Suppressor macrophage (primary cell): ENCODE measurements at regions not wholly inside any gene's neighbourhood (a gene's known extent, or its start where the extent isn't known, plus 50 kb on each side); places are given as distances from the start of the nearest gene placed in this dataset.

Experiments
- DNase-seq, 4 experiments: peaks; one replicate each; pipeline ENCODE4 v3.0.0-alpha.2; 2020 to 2022

DNA sequence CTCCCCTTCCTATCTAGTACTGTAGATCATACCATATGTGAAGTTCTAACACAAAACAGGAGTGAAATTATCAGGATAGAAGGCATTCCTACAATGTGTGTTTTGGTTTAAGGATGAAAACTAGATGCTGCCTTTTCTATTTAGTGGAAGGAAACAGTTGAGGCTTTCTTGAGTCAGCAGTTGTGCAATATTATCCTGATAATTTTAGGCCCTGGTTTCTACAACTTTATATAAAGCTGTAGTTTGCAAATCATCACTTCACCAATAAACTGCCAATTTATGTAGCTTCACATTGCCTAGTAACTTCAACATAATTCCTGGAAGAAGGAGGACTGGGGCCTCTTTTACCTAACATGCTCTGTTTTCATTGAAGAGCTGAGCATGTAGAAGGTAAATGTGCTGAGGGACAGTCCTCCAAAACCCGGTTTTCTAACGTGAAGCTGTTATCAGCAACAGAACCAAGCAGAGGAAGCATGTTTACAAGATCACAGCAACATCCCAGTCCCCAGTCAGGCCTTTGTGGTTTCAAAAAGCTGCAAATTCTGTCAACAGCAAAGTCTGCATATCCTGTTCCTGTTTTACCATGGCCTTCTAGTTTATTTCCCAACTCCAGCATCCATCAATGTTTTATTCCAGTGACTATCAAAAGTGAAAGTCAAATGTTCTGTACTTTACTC lies 513.4 kb upstream of the MEF2C start:
- peak; percentile 78 to 92 (median 84) for DNase-seq

DNA sequence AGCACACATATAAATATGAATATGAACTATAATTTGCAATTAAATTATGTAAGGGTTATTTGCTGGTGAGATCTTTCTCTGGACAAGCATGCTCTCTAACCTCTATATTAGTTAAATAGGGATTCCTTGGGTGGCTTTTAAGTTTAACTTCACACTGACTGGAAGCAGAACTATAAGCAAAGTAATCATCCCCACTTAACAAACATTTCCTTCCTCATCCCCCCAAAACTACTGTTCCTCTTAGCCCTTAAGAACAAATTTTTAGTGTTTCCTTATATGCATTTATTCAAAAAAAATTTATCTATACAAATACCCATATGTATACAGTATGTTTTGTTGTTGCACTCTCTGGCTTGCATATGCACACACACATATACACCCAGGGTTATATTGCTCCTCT lies 512.1 kb upstream of the MEF2C start:
- peak in 2 of 4 experiments; percentile 27 to 50 for DNase-seq

DNA sequence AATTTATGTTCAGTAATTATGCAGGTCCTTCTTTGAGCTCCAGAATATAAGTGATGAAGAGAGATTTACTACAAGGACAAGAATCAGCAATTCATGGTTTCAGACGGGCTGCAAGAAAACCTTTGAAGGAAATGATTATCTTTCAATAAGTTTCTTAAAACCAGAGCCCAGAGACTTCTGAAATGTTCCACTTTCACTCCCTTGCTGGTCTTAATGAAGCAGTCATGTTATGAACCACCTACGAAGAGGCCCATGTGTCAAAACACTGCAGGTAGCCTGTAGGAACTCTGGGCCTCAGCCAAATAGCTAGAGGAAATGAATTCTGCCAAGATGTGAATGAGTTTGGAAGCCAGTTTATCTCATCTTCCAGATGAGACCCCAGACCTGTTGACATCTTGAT lies 505.9 kb upstream of the MEF2C start:
- no peak for DNase-seq

DNA sequence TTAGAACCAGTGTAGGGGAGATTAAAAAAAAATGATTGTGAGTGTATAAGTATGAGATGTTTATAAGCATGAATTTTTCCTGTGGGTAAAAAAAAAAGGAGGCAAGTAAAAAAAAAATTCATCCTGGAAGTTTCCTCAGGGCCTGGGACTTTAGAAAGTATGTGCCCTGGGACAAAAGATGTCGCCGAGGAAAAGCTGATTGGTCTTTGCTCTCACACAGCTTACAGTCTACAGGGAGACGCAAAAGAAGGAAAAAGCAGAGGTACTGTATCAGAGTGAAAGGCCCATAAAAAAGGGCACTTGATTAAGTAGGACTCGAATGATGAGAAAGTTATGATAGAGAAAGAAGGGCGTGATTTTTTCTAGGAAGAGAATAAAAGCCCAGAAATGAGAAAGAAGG lies 501.4 kb upstream of the MEF2C start:
- no peak for DNase-seq

DNA sequence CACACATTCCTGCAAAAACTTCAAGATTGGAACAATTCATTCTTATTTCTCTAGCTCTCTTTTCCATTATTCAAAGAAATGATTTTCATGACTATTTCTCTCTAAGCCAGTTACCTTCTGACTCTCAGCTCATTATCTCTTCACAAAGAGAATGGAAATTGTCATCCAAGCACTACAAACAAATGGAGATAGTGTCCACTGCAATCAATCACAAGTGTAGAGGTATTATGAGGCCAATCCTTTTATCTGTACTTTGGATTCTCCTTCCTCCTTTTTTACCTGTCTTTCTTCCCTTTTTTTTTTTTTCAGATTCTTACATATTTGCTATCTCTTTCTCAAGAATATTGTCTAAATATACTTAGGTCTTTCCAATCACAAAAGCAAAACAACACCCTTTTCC lies 497.7 kb upstream of the MEF2C start:
- no peak for DNase-seq

DNA sequence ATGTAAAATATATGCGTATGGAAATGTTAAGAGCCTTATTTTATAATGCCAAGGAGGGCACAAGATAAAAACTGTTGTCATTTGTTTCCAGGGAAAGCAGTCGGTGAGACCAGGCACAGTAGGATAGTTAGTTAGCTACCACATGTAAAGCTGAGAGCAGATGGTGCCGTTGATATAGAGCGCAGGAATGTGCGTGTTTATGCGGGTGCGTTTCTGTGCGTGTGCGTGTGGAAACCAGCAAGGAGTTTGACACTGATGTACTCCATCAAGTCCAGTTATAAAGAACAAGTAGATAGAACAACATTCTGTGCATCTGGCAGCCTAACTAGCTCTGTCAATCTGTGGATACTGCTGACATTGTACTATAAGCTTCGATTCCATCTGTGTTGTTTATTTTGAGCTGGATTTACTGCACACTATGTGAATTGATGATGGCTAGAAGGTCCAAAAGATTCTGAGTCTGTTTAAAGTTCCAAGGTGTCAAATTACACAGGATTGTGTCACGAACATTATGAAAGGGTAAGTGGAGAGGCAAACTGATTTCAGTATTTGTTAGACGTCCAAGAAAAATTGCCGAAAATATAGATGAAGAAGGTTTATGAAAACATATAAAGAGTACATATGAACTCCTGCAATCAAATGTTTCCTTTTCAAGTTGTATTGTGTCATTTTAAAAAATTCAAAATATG lies 494.9 kb upstream of the MEF2C start:
- DNase-seq, result no peak

DNA sequence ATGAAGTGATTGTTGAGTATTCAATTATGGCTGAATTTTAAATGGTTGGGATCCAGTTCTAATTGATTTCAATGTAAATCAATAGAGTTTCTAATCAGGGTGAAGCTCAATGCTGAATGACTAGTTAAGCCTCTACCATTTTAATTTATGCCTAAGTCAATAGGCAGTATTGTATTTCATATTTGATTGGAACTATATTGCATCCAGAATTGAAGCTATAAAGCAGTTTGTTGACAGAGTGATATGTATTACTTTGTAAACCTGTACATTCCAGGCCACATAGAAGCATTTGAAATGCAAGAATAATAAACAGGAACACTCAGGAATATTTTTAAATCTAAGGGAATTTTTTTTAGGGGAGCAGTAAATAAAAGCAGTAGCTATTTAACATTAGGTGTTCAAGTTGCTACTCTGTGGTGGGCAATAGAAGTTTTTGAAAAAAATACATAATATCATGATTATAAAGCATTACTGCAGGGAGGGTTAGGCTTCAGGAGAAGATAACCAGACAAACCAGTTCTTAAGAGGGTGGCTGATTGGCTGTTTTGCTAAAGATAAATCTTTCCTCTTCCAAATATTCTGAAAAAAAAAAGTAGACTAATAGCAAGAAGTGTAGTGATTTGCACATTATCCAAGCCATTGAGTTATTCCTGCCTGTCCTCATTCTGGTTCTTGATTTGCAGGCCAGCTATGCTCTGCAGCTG lies 492.0 kb upstream of the MEF2C start:
- DNase-seq, result no peak

DNA sequence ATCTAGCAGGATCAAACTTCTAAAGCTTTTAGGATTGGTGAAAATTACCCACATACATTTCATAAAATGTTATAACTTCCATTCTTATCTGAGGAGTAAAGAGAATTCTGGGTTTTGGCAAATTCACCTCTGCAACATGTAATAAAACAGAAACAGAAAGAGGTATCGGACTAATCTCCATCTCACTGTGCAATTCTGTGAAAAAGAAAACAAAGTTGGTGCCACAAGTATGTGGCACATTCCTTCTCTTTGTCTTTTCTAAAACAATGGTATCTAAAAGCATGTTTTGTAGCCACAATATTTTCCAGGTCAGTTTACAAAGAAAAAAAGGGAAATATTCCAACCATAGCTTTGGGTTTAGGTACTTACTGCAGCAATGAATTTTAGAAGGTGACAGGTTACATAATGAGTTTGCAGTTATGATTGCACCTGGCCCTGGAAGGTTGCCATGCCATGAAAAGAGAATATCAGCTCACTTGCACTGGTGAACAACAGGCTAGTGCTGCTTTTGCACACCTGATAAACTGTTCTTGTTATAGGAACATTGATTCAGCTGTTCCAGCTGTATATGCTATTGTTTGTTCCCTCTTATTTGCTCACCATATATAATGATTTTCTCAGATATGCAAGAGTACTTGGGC lies 491.3 kb upstream of the MEF2C start:
- no peak for DNase-seq

DNA sequence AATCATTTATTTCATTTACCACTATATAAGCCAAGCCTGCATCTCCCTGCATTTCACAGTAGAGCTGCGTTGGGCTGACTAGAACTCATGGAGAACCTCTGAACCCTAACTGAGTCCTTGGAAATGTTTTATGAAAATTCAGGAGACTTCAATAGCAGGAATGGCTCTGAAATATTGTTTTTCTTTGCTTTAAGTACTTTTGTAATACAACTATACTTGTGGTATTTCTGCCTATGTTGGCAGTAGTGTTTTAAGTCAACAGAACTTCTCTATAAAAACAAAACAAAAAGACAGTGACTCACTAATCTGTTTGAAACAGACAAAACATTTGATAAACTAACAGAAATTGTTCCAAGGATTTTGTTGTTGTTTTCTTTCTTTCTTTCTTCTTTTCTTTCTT lies 489.2 kb upstream of the MEF2C start:
- no peak for DNase-seq

DNA sequence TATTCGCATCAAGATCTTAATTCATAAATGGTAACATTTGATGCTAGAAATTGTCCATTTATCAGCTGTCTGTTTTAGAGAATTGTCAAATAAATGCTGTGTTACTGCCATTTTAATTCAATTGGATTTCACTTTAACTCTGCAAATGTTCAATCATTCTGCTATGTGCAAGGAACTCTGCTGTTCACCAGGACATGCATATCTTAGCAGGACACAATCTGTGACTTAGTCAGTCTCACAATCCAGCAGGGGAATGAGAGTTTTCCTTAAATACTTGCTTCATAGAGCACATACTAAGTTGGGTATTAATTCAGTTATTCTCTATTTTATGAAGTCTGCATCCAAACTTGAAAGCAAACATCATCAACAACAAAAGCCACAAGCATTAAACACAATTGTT lies 488.7 kb upstream of the MEF2C start:
- DNase-seq, result no peak

DNA sequence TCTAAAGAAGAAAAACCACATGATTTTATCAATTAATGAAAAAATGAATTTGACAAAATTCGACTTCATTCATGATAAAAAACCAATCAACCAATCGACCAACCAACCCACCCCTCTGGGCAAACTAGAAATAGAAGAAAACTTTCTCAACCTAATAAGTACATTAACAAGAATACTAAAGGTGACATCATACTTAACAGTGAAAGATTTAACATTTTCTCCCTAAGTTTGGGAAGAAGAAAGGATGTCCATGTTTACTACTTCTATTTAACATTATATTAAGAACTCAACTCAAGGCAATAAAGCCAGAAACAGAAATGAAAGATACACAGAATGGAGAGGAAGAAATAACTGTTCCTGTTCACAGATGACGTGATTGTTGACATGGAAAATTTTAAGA lies 476.1 kb upstream of the MEF2C start:
- no peak for DNase-seq

DNA sequence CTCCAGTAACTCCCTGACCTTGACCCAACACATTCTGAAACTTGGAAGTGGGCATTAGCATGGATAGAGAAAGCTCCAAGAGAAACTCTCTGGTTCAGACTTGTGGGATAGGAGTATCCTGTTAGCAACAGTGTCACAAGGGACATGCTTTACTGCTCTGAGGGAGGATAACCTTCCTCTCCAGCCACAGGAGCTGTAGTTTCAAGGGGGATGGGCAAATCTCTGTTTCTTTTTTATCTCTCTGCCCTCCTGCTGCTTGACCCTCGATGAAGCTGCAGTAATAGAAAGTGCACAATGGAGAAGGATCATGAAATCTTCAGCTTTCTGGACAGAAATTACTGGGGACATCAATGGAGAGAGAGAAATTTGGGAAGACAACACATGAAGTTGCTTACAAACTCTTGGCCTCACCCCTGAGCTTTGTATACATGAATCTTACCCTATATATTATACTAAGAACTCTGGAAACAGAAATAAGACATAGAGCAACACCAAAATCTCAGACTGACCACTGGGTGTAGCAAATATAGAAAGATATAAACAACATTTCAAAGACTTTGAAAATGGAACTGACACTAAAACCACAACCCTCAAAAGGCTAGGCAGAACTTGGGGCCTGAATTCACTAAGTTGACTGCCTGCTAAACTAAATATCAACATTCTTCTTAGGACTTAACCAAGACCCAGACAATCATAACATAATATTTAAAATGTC lies 471.0 kb upstream of the MEF2C start:
- DNase-seq, result no peak

DNA sequence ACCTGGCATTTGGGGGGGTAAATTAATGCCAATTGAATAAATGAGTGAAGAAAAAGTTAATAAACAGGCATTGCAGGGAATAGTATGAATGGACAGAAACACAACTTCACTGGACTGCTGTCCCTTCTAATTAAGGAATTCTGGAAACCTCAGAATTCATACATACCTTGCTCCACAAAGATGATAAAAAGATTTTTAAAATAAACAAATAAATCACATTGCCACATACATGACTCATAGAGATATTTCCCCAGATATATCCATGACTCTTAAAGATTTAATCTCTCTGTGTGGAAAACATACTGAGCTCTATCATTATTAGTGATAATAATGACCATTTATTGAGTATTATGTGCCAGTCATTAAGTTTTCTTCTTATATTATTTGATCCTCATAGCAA lies 469.0 kb upstream of the MEF2C start:
- DNase-seq, result no peak

DNA sequence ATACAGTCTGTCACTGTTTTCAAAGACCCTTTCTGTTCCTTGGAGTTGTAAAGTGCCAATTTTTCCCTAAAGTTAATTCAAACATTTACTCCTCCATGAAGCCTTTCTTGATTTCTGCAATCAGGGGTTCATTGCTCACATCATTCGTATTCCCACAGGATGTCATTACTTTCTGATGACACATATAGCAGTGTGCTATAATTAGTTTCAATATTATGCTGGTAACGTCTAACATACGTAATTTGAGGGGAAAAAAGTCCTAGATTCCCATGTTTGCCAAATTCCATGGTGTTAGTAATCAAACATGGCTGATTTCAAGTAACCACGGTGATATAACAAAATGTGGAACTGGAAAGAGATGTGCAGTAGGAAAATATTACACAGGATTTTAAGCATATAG lies 468.2 kb upstream of the MEF2C start:
- DNase-seq, result peak in 1 of 4 experiments; percentile 13

DNA sequence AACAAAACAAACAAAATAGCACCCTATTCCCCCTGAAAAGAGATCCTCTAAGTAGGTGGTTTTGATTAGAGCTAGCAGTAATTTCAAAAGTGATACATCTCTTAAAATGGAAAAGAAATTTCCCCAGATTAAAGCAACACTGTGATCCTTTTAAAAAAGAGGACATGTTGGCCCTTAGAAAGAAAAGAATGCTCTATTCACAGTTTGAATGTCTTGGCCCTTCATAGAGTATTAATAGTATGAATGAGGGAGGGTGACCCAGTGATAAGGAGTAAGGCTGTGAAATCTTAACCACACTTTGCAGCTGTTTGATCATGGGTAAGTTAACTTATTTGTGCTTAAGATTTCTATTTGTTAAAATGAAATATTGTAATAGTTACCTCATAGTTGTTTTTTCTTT lies 467.7 kb upstream of the MEF2C start:
- no peak for DNase-seq

DNA sequence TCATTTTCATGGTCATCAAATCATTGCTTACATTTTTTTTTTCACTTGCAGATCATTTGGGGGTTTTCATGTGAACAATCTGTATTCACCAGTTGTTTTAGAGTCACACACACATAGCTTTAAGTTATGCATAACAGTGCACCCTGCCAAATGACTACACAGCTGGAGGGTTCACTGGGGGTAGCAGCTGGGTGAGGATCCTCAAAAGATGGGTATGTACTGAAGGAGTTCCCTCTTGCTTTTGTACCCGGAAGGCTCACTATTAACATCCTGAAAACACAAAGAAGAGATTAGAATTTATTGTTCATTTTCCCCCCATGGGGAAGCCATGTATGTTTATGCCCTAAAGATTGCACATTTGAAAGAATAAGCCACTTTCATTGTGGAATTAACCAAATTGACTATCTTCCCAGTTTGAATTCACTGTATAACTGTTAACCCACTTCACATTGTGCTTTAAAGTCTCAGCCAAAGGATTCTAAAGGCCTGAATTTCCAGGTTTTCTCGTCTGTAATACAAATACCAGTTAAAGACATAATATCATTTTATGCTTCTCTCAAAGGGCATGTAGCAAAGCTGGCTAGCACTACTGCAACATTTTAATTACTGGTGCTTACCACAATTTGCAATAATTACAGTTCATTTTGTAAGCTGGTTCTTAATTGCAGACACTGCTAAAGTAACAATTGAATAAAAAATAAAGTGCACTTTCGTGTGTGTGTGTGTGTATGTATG lies 466.4 kb upstream of the MEF2C start:
- no peak for DNase-seq

DNA sequence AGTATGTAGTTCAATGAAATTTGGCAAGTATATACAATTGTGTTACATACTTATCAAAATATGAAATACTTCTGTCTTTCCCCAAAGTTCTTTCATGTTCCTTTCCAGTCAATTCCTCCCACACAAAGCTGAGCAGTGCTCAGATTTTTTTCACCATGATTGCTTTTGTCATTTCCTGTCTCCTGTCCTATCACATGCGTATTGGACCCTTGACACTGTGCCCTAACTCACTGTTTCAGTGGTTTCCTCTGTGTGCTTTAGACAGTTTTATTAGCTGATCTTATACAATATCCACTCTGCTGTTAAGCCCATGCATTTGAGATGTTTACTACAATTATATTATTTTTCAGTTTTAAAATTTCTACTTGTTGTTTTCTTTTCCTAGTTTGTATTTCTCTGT lies 463.6 kb upstream of the MEF2C start:
- peak; percentile 4 to 46 (median 28) for DNase-seq

DNA sequence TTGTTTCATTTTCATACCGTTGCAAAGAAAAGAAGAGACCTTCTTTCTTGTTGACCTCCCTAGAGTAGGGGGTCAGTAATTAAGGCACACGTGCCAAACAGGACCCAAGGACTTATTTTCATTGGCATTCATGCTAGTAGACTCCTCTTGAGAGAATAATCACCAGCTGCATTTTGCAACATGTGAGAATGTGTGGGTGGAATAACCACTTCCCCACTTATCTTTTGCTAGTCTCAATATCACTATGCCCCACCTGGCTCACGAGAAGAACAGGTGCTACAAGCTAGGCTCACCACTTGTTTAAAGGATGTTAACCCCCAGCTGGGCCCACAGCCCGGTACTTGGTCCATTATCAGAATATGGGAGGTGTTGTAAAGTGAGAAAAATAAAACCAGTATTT lies 460.7 kb upstream of the MEF2C start:
- peak; percentile 6 to 53 (median 47) for DNase-seq

DNA sequence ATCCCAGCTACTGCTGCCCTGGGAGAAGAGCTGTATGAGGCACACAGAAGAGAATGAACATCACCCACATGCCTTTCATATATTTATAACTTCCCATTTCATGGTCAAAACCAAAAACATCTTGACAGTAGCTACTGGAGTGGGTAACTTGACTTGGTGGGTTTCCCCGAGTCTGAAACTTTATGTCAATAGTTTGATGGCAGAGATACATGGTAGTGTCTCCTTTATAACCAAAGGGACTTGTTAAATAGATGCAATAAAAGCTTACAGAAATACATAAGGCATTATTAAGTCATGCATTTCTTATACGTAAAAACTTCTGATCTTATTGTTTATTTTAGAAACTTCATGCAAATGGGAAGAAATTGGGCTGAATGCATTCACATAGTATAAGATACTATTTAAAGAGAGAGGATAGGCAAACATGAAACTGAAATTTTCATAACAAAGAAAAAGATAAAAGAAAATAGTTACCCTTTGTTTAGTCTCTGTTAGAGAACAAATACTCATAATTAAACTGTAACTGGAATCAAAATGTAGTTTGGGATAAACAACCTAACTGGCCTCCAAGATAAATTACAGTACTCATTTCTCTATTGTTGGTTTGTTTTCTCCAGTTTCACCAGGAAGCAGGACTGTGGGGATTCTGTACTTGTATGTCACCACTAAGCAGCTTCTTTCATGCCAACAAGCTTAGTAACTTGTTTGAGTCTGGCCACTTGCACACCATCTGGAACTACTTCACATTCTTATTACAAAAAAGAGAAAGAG lies 459.3 kb upstream of the MEF2C start:
- no peak for DNase-seq

DNA sequence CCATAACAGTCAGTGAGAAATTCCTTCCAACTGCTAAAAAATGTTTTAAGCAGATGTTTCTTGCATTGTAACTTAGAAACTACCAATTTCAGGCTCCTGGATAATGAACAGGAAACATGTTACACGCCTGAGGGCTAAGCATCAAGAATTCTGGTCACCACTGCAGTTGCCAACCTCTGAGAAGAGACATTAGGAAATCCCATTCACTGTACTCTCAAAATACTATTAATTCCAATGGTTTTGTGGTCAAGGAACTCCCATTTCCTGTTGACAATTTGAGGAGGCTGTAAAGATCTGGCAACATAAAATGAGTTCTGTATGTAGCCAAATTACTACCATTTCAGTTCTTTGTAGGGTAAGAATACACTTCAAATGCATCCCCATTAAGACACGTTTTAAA lies 456.0 kb upstream of the MEF2C start:
- DNase-seq, result no peak

DNA sequence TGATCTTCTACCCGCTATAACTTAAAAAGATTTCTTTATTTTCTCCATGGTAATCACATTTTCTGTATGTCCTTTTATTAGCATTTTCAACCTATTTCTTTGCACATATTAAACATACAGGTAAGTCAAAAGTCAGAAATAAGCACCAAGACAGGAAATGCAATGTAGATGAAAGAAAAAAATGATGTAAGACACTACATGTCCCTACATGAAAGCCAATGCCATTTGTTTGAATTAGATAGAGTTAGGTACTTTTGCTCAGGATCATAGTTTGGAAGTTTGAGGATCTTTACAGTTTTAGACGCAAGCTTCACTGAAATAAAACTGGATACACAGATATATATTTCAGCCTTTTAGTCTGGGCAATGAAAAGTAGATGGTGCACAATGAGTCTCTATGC lies 453.1 kb upstream of the MEF2C start:
- no peak for DNase-seq
